Cardiac fibroblast (primary cell): ENCODE measurements at regions not wholly inside any gene's neighbourhood (a gene's known extent, or its start where the extent isn't known, plus 50 kb on each side); places are given as distances from the start of the nearest gene placed in this dataset.

Source experiments
- DNase-seq, 2 donors: peaks; one replicate each; pipeline versions ENCODE4 v3.0.0 to v3.0.0-alpha.2; 2010; ENCODE audit warnings: low read depth in 2 of 2
- H3K4me3 ChIP-seq, 2 donors: replicated peaks in 1 of 2; 1 replicate in 1 of 2; 2 replicates in 1 of 2; pipeline ENCODE4 v1.5.1; 2011; ENCODE audit warnings: low read depth in 2 of 2, low read length in 2 of 2, mild to moderate bottlenecking in 2 of 2, moderate library complexity in 1 of 2
- CTCF ChIP-seq: IDR thresholded peaks from one replicate; pipeline ENCODE4 v1.5.1; 2011; ENCODE audit warnings: low read depth, mild to moderate bottlenecking, low read length, inconsistent platforms

- no peak for DNase-seq
- TF ChIP-seq CTCF, result no peak
- no peak overlapping the region for H3K4me3 ChIP-seq
Measured at GRCh38 chr4:43680421-43680820, 768.2 kb downstream of the KCTD8 start.

- DNase-seq, result no peak
- no peak for TF ChIP-seq CTCF
- no peak overlapping the region for H3K4me3 ChIP-seq
Measured at GRCh38 chr4:43682551-43682950, 766.1 kb downstream of the KCTD8 start.

GRCh38 chr4:43690116-43690515 is 758.5 kb downstream of the KCTD8 start:
- no peak overlapping the region for H3K4me3 ChIP-seq
- TF ChIP-seq CTCF, result no peak
- no peak for DNase-seq

- no peak for DNase-seq
- TF ChIP-seq CTCF, result no peak
- no peak overlapping the region for H3K4me3 ChIP-seq
Measured at GRCh38 chr4:43693876-43694275, 754.7 kb downstream of the KCTD8 start.

- DNase-seq, result no peak
- TF ChIP-seq CTCF, result no peak
- H3K4me3 ChIP-seq, result no peak overlapping the region
Measured at GRCh38 chr4:43709443-43709842, 739.2 kb downstream of the KCTD8 start.

- TF ChIP-seq CTCF, result no peak
- H3K4me3 ChIP-seq, result no peak overlapping the region
- DNase-seq, result no peak
Measured at GRCh38 chr4:43716721-43717395, 731.8 kb downstream of the KCTD8 start.

- no peak for DNase-seq
- no peak for TF ChIP-seq CTCF
- no peak overlapping the region for H3K4me3 ChIP-seq
Measured at GRCh38 chr4:43718369-43718768, 730.2 kb downstream of the KCTD8 start.
